Colonic mucosa (tissue), 4 donors: ENCODE measurements at regions not wholly inside any gene's neighbourhood (a gene's known extent, or its start where the extent isn't known, plus 50 kb on each side); places are given as distances from the start of the nearest gene placed in this dataset.

Experiments used
- DNase-seq: peaks from one replicate; pipeline ENCODE4 v3.0.0-alpha.2; 2020
- H3K27ac ChIP-seq: fragments of 200-600 bp; one replicate; pipeline ENCODE4 v1.8.0; 2021
- H3K27me3 ChIP-seq: fragments of 200-600 bp; one replicate; pipeline ENCODE4 v1.8.0; 2021
- H3K36me3 ChIP-seq: fragments of 200-600 bp; one replicate; pipeline ENCODE4 v1.8.0; 2021
- H3K4me1 ChIP-seq: fragments of 200-600 bp; one replicate; pipeline ENCODE4 v1.8.0; 2021; ENCODE audit warnings: mild to moderate bottlenecking
- H3K4me3 ChIP-seq: fragments of 200-600 bp; one replicate; pipeline ENCODE4 v1.8.0; 2021
- H3K9ac ChIP-seq, 2 donors: one replicate each; pipeline ENCODE4 v1.7.0; 2013; ENCODE audit warnings: control low read depth in 2 of 2, low read depth in 2 of 2, low read length in 2 of 2
- H3K9me3 ChIP-seq: fragments of 200-600 bp; one replicate; pipeline ENCODE4 v1.8.0; 2021
- CTCF ChIP-seq: fragments of 200-600 bp; IDR thresholded peaks from one replicate; pipeline ENCODE4 v1.8.0; 2022; ENCODE audit warnings: antibody characterized with exemption, mild to moderate bottlenecking
- intact Hi-C: fragments of 100-400 bp; cut with DNase I; formaldehyde crosslinking; loops from one replicate; pipeline ENCODE4 v1.14.1; 2022
- donor health status: healthy.
- donor health status: DM: no; HTN: no; CAD: no.
- donor health status: DM: no; HTN: no; CAD: no.

GRCh38 chr11:116473790-116474346 is 298.9 kb downstream of the BUD13 start:
- no peaks in the 10 kb centered on the region for H3K36me3 ChIP-seq
- no peak overlapping the region for H3K27ac ChIP-seq
- H3K9ac ChIP-seq = no peak overlapping the region
- no peaks in the 10 kb centered on the region for H3K27me3 ChIP-seq
- intact Hi-C loops = no loop called here
- H3K4me1 ChIP-seq = no peaks in the 10 kb centered on the region
- DNase-seq = no peak
- no peak overlapping the region for H3K4me3 ChIP-seq
- no peaks in the 10 kb centered on the region for H3K9me3 ChIP-seq
- TF ChIP-seq CTCF = no peak

GRCh38 chr11:116473206-116473769 is 299.5 kb downstream of the BUD13 start:
- intact Hi-C loops = no loop called here
- Histone ChIP-seq H3K36me3 (no peaks in the 10 kb centered on the region), H3K27ac (no peak overlapping the region), H3K9ac (no peak overlapping the region), H3K4me3 (no peak overlapping the region), H3K27me3 (no peaks in the 10 kb centered on the region), H3K4me1 (no peaks in the 10 kb centered on the region), H3K9me3 (no peaks in the 10 kb centered on the region)
- DNase-seq = no peak
- no peak for TF ChIP-seq CTCF

GRCh38 chr11:116472651-116473050 is 300.1 kb downstream of the BUD13 start:
- Histone ChIP-seq H3K4me3 (no peak overlapping the region), H3K4me1 (no peaks in the 10 kb centered on the region), H3K36me3 (no peaks in the 10 kb centered on the region), H3K27ac (no peak overlapping the region), H3K9me3 (no peaks in the 10 kb centered on the region), H3K9ac (no peak overlapping the region), H3K27me3 (no peaks in the 10 kb centered on the region)
- no peak for TF ChIP-seq CTCF
- no peak for DNase-seq
- intact Hi-C loops = no loop called here

- intact Hi-C loops = no loop called here
- Histone ChIP-seq H3K9ac (no peak overlapping the region), H3K36me3 (no peaks in the 10 kb centered on the region), H3K27ac (no peak overlapping the region), H3K4me1 (no peaks in the 10 kb centered on the region), H3K9me3 (no peaks in the 10 kb centered on the region), H3K27me3 (no peaks in the 10 kb centered on the region), H3K4me3 (no peak overlapping the region)
- TF ChIP-seq CTCF = no peak
- no peak for DNase-seq
Observed at GRCh38 chr11:116471608-116472256, 301.1 kb downstream of the BUD13 start.

- no peaks in the 10 kb centered on the region for H3K27me3 ChIP-seq
- no peaks in the 10 kb centered on the region for H3K9me3 ChIP-seq
- H3K36me3 ChIP-seq = no peaks in the 10 kb centered on the region
- intact Hi-C loops = no loop called here
- no peak for TF ChIP-seq CTCF
- DNase-seq = no peak
- H3K4me1 ChIP-seq = no peaks in the 10 kb centered on the region
- H3K9ac ChIP-seq = no peak overlapping the region
- no peak overlapping the region for H3K4me3 ChIP-seq
- H3K27ac ChIP-seq = no peak overlapping the region
Observed at GRCh38 chr11:116468699-116469098, 304.1 kb downstream of the BUD13 start.
